Muscle of back (tissue), 3 donors: ENCODE measurements at regions not wholly inside any gene's neighbourhood (a gene's known extent, or its start where the extent isn't known, plus 50 kb on each side); places are given as distances from the start of the nearest gene placed in this dataset.

Source experiments
- DNase-seq, 3 donors: peaks; one replicate each; pipeline versions ENCODE4 v3.0.0 to v3.0.0-alpha.2; 2013

DNA sequence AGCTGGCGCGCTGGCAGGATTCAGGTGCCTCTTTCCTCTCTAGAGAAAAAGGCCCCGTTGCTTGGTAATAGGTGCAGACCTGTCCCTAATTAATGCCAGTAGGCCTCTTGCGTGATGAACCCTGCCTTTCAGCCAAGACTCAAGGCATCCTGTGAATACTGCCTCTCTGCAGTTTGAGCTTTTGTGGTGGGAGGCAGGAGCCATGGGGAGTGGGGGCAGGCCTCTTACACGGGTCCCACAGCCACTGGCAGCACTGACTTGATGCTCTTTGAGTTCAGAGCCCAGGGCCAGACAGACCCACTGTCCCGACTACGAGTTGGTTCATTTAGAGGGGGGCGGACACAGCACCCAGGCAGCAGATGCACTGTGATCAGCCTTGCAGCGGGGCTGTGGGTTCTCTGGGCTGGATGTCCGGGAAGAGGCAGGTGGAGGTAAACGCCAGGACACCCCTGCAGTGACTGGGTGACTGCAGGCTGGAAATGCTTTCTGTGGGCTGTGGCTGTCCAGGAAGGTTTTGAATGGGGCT is 237.0 kb downstream of the SEC14L1 start:
- no peak for DNase-seq

DNA sequence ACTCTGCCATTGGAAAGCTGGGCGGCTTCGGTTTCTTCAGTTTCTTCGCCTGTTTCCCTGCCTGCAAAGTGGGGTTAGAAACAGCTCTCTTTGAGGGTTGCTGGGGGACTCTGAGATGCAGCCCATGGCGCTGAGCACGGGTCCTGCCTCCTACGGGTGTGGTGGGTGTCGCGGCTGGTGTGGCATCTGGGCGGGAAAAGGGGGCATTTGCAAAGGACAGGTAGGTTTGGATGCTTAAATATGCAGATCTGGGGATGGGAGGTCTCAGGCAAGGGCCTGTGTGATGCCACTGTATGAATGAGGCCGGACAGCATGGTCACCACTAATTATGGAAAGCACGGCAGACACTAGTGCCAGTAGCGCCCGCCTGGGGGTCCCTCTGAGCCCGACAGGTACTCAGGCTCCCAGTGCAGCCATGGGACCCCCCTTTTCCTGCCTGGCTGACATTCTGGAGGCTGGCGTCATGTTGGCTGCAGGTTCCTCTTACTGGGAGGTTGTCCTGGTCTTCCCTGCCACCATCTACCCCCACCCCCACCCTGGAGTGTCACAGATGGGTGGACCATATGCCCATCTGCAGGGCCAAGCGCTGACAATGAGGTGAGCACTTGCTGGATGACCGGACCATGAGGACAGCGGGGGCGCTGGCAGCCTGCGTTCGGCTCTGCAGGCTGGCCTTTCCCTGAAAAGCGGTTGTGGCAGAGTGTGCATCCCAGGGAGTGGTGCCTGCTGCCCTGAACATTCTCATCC is 237.7 kb downstream of the SEC14L1 start:
- DNase-seq = no peak

DNA sequence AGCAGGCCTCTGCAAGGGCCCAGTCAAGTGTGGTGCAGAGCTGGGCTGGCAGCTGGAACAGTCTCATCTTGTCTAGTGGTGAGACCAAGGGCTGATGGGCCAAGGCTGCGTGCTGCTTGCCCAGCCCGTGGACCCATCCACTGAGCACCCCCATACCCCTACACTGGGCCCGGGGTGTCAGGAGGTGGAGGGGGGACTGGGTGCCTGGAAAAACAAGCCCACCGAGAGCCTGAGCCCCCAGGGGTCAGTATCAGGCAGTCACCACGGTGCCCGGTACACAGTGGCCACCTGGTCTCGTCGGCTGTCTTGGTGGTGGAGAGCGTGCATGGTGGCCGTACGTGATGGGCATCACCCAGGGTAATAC is 238.3 kb downstream of the SEC14L1 start:
- no peak for DNase-seq

DNA sequence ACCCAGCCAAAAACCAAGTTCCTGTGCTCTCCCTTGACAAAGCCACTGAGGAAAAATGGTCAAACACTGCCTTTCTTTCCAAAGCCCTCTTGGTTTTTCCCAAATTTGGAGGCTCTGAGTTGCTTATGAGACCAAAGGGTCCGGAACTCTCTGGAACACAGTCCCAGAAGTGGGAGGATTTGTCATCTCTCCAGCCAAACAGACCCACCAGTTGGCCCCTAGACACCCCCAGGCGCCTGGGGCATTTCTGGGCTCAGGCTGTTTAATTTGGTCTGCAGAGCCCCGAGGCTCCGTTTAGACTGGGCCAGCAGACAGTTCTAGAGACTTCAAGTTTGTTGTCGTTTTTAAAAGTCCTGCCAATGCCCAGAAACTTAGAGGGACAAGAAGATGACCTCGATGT is 239.1 kb downstream of the SEC14L1 start:
- DNase-seq = no peak

DNA sequence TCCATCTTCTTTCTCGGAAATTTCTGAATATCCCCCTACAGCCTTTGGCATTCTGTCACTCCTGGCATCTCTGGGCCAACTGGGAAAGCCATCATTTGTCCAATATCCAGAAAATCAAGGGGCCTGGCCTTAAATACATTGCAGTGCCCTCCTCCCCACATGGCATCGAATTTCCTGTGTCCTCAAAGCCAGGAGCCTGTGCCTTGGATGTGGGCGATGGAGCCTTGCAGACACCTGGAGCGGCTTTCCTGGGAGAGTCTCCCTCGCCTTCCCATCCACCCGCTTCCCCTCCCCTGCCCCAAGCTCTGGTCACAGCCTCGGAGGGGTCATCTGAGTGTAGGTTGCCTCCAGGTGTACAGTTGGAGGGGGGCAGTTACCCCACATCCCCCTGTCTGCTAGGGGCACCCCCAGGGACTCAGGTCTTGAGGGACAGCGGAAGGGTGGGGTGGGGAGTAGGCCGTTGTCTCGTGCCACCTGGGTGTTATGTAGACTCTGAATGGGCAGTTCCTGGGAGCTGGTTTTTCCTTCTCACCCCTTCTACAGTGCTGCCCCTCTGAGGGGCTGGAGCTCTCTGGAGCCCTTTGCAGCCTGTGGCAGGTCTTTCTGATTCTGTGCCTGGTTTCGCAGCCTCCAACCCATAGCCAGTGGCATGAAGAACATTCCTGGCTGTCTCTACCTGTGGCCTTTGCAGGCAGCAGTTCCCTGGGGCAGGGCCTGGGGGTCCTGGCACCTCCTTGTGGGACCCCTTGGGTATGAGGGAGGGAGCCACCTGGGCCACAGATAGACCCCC is 239.8 kb downstream of the SEC14L1 start:
- no peak for DNase-seq

DNA sequence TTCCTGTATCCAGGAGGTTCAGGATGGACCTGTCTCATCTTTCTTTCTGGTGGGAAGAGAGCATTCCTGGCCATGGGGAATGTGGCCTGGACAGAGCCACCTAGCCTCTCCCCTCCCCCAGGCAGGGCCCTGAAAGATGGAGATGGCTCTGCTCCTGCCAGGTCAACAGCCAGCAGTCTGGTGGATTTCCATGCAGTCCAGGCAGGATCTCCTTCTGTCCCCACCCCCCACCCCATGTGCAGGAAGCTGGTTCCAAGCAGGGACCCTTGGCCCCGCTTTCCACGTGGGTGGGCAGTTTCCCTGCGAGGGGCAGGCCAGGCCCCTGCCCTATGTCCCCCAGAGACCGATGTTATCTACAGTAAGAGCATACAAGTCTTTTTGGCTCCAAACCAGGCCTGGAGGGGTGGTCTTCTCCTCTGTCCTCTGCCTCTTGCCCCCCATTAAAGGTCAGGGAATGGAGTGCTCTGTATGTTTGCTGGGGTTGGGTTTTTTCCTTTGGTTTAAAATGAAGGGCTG is 240.5 kb downstream of the SEC14L1 start:
- DNase-seq = no peak

DNA sequence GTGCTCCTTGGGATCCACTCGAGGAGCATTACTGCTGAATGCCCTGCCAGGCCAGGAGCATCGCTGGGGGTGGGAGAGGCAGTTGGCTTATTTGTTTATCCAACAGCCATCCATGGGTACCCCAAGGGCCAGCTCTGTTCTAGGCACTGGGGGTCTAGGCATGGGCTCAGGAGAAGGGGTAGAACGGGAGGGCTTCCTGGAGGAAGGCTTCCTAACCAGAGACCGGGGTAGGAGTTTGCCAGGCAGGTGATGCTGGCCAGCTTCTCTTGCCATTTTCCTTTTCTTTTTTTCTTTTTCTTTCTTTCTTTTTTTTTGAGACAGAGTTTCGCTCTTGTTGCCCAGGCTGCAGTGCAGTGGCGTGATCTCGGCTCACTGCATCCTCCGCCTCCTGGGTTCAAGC is 241.0 kb downstream of the SEC14L1 start:
- DNase-seq = no peak

DNA sequence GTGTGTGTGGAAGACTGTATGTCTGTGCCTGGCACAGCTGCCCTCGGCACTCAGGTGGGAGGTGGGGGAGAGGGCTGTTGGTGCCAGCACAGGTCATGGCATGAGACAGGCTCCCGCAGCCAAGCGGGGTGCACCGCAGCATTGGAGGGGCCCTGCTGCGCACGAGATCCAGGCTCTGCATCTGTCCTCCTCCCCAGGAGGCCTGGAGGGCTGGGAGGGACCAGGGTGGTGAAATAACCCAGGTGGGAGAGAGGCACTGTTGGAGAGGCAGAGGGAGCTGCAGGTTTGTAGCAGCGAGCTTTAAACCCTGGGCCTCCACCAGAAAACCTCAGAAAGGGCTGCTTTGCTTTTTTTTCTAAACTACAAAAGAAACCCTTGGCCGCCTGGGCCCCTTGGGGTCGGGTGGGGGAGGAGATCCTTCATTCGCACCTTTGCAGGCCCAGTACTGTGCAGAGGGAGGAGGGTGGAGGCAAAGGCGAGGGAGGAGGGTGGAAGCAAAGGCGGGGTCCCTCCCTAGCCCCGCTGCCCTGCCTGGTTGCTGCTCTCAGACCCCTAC is 241.7 kb downstream of the SEC14L1 start:
- DNase-seq = no peak

DNA sequence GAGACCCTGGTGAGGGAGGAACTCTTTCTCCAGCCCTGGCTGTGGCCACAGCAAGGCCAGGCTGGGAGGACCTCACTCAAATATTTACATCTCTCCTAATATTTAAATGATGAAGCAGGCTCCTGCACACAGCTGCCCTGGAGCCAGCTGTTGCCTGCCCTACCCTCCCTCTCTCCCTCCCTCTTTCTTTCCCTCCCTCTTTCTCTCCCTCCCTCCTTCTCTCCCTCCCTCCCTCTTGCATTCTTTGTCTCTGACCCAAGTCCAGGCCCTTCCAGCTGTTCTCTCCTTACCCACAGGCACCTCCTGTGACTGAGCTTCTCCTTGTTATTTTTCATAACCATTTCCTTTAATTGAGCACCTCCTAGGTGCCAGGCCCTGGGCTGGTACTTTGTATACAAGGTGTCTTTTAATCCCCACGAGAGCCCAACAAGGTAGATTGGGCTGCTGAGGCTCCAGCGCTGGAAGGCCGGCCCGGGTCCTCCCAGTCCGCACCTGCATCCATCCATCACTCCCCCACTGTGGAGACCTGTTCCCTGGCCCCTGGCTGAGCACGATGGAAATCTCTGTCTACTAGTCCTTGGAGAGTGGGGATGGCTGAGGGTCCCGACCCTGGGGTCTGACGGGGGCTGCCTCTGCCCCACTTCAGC is 242.3 kb downstream of the SEC14L1 start:
- peak; percentile 61 to 87 (median 69) for DNase-seq

DNA sequence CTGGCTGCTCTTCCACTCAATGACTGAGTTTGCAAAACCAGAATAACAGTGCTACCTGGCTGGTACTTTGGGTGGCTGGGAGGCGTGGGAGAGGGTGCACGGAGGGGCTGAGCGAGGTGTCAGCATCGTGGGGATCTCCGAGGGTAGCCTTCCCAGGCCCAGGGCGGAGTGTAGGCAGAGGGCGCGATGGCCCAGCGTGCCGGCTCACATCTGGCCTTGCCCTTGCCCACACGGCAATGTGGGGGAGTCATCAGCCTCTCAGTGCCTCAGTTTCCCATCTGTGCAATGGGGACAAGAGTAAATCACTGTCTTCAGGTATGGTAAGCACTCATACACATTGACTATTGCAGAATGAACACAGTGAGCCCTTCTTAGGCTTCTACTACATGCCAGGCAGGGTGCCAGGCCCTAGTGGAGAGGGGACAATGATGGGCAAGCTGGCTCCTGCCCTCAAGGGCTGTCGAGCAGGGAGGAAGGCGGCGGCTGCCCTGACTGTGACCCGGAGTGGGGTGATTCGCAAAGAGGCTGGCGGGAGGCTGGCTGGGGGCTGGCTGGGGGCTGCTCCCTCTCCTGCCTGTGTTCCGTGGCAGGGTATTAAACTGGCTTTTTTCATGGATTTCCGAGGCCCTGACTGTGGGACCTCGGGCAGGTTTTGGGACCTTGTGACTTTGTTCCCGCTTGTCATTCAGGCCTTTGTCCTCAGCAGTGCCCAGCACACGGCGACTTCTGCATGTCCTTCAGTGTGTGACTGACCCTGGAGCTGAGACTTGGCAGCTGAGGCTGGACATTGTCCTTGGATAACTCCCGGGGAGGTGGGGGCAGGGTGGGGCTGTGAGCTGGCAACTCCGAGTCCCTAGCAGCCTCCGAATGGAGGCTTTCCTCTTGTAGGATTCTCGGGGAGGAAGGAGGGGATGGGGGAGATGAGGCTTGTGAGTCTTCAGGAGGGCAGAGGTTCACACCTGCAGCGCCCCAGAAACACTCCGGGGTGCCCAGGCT is 243.1 kb downstream of the SEC14L1 start:
- no peak for DNase-seq

DNA sequence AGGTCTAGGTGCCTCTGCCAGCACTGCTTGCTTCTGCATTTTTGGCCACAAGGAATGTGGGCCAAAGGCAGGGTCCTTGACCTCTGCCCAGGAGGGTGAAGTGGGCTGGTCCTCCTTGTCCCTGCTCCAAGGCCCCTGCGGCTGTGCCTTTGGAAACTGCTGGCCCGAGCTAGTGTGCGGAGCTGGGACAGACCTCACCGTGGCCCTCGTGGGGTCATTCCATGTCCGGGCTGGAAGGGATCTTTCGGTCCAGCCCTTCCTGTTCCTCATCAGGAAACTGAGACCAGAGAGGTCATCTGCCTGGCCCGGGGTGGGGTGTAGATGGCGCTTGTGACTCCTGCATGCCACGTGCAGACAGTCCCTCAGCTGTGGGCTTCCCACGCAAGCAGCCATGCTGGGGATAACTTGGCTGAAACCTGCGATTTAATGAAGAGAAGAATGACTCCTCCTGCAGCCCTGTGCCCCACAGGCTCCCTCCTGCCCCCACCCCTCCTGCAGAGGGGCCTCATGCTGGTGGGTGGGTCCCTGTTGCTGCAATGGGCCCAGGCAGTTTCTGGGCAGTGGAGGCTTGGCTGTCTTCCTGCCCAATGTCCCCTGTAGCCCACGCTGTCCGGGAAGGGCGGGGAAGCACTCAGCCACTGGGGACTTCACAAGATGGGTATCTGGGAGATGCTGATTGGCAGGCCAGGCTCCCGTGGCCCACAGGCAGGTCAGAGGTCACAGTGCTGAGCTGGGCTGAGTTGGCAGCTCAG is 245.2 kb downstream of the SEC14L1 start:
- DNase-seq = no peak

DNA sequence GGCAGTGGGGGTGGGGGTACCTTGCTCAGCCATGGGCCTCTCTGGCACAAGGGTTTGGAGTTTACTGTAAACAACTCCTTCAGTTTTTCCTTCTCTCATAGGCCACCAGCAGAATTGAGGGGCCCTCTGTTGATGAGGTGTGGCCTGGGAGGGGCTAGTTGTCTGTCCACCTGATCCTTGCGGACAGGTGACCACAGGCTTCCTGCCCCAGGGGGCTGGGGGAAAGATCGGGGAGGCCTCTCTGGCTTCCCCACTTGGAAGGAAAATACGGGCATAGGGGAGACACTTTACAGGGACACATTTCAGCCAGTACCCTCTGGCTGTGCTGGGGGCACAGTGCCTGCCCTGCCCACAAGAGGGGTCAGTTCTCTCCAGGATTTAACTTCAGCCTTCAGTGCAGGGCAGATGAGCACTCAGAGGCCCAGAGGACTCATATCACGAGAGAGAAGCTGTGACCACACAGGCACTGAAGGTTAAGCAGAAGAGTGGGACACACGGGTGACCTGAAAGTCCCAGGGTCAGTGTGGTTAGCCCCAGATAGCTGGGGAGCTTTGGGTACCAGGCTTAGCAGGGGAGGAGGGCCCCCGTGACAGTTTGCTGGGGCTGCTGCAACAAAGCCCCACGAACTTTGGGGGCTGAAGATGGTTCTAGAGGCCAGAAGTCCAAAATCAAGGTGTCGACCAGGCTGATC is 245.9 kb downstream of the SEC14L1 start:
- no peak for DNase-seq

DNA sequence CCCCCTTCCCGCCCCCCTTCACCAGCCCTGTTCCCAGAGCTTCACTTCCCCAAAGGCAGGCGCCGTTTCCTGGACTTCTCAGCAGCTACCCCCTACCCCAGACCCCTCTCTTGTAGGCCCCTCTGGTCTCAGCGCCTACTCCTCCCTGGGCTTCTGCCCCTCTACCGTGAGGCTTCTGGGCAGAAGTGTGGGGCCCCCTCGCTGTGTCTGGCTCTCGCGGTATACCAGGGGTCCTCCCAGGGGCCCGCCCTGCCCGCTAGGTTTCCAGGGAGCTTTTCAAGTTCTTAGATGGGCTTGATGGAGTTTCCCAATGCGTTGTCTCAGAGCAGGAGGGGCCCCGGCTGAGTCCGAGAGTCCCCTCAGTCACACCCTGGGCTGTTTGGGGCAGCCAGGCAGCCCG is 247.1 kb downstream of the SEC14L1 start:
- DNase-seq = no peak

DNA sequence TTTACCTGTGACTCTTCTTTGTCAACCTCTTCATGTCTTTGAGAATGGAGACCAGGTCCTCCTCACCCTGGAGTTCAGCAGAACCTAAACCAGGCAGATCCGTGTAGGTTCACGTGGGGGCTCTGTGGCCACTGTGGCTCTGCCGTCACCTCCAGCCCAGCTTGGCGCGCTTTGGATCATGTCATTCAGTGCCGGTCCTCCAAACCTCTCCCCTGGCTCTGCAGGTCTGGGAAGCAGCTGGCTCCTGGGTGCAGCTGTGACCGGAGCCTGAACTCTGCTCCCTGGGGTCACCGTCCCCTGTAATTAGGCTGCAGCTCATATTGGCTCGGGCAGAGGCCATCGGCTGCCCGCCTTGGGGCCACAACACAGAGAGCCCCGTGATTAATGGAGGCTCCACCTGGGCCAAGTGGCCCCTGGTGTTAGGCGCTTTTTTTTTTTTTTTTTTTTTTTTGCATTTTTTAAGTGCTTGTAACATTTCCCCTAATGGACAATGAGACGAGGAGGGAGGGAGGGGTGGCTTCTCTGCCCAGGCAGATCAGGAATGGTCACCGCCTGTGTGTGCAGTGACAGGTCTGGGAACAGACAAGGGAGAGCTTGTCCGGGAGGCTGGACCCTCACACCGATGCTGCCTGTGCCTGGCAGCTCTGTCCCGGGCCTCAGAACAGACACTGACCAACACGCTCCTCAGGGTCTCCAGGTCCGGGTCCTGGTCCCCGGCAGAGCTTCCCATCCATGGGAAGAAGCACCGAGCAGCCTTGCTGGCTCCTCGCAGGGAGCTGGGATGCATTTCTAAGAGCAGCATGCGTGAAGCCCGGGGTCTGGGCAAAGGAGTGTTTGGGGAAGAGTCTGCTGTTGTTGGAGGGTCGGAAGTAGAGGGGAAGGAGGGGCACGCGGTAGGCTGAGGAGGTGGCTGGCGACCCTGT is 247.9 kb downstream of the SEC14L1 start:
- peak in 1 of 3 donors; percentile 66 for DNase-seq

DNA sequence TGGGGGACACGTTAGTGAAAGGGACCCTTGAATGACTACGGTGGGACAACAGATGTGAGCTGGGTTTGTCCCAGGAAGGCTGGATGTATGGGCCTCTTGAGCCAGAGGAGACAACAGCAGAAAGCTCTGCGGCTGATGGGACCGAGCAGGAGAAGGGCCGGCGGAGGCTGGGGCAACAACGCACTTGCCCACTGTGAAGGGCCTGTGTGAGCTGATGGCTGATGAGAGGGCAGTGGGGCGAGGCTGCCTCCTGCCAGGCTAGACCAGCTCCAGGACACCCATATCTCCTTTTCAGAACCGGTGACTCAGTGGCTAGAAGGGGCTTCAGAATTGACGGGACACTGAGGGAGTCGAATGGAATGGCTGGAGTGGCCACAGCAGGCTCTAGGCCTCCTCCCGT is 250.1 kb downstream of the SEC14L1 start:
- no peak for DNase-seq

DNA sequence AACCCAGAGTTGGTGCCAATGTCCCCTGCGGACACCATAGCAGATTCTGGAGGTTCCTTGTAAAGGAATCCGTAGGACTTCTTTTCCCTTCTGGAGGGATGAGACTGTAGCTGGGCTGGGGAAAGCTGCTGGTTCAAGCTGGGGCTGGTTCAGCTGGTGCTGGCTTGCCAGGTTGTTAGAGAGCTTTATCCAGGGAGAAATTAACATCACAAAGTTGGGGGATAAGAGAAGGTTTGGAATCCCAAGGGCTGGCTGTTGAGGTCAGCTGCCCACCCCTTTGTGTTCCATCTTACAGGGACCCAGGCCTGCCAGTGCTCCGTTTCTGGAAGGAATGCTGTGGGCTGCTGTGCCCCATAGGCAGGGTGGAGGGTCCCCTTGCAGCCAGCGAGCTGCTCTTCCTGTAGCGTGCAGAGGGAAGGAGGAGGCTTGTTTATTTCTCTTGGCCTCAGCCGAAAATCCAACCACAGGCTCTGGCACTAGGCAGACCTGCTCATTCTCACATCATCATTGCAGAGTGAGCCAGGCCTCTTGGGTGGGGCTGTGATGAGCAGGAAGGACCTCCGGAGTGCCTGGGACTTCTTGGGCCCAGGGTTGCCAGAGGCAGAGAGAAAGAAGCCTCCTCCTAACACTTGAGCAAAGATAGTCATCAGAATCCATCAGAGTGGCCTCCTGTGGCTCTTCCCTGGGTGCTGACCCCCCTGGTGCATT is 251.1 kb downstream of the SEC14L1 start:
- peak; percentile 68 to 91 (median 85) for DNase-seq
